Mesothelial cell of epicardium (in vitro differentiated cells): ENCODE measurements at regions not wholly inside any gene's neighbourhood (a gene's known extent, or its start where the extent isn't known, plus 50 kb on each side); places are given as distances from the start of the nearest gene placed in this dataset.

Source experiments
- DNase-seq, 2 experiments: peaks; one replicate each; pipeline ENCODE4 v3.0.0; 2021; ENCODE audit warnings: low spot score in 2 of 2; ENCODE audit not compliant: unreplicated experiment in 2 of 2
- H3K27ac Mint-ChIP-seq: 2 replicates; pipeline ENCODE4 v1.8.0; 2021; ENCODE audit warnings: mixed read lengths
- H3K27me3 Mint-ChIP-seq: 2 replicates; pipeline ENCODE4 v1.8.0; 2021; ENCODE audit warnings: low read depth, mixed read lengths
- H3K36me3 Mint-ChIP-seq: 2 replicates; pipeline ENCODE4 v1.8.0; 2021; ENCODE audit warnings: mixed read lengths
- H3K4me1 Mint-ChIP-seq: 2 replicates; pipeline ENCODE4 v1.8.0; 2021; ENCODE audit warnings: mixed read lengths
- H3K4me3 Mint-ChIP-seq: 2 replicates; pipeline ENCODE4 v1.8.0; 2021; ENCODE audit warnings: mild to moderate bottlenecking, moderate library complexity, mixed read lengths
- H3K9me3 Mint-ChIP-seq: 2 replicates; pipeline ENCODE4 v1.8.0; 2021; ENCODE audit warnings: mixed read lengths
- TF ChIP-seq, protein P1 (sequence below): fragments of 200-600 bp; sonication (generic); IDR thresholded peaks from one replicate; pipeline ENCODE4 v1.5.0; 2021; ENCODE audit warnings: antibody characterized with exemption; ENCODE audit not compliant: unreplicated experiment

DNA sequence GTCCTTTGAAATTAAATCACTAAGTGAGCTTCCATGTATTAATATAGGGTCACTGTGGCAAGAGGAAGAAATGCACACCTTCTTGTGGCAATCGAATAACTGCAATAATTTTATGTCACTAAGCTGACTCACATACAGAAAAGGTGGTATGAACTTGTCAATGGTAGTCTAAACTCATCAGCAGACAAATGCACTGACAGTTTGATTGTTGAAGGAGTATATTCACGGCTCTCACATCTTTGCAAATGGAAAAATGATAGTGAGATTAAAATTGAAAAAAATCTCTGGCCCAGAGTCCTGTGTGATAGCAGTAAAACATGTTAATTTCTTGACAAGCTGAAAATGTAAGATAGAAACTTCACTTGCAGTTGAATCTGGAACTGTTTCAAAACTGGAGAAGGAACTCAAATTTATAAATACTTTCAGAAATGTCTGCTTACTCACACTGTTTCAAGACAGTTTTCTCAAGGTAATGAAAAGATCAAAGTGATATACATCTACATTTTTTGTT lies 215.8 kb upstream of the CADM2 start:
- H3K9me3 Mint-ChIP-seq, result no peaks in the 10 kb centered on the region
- DNase-seq, result no peak
- TF ChIP-seq, protein P1, sequence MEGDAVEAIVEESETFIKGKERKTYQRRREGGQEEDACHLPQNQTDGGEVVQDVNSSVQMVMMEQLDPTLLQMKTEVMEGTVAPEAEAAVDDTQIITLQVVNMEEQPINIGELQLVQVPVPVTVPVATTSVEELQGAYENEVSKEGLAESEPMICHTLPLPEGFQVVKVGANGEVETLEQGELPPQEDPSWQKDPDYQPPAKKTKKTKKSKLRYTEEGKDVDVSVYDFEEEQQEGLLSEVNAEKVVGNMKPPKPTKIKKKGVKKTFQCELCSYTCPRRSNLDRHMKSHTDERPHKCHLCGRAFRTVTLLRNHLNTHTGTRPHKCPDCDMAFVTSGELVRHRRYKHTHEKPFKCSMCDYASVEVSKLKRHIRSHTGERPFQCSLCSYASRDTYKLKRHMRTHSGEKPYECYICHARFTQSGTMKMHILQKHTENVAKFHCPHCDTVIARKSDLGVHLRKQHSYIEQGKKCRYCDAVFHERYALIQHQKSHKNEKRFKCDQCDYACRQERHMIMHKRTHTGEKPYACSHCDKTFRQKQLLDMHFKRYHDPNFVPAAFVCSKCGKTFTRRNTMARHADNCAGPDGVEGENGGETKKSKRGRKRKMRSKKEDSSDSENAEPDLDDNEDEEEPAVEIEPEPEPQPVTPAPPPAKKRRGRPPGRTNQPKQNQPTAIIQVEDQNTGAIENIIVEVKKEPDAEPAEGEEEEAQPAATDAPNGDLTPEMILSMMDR, result no peak
- no peak overlapping the region for H3K4me3 Mint-ChIP-seq
- H3K36me3 Mint-ChIP-seq, result no peaks in the 10 kb centered on the region
- no peaks in the 10 kb centered on the region for H3K4me1 Mint-ChIP-seq
- peaks cover 2% of the 10 kb centered on the region for H3K27me3 Mint-ChIP-seq
- no peak overlapping the region for H3K27ac Mint-ChIP-seq

DNA sequence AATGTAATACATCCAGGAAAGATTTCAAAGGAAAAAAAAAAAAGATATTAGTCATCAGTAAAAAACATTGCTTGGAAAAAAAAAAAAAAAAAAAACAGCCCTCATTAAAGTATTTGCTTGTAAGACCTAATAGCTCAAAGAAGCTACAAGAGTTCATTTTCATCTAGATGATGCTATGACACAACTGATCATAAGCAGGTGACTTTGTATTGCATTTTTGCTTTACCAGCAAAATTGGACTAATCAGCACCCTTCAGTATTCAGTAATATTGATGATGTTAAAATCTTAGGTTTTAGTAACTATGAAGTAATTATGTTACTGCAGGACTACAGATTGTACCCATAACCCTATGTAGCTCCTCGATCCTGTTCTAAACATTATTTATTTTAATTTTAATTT lies 214.7 kb upstream of the CADM2 start:
- peaks cover 2% of the 10 kb centered on the region for H3K27me3 Mint-ChIP-seq
- no peaks in the 10 kb centered on the region for H3K36me3 Mint-ChIP-seq
- no peaks in the 10 kb centered on the region for H3K4me1 Mint-ChIP-seq
- TF ChIP-seq, protein P1, result no peak
- no peak overlapping the region for H3K4me3 Mint-ChIP-seq
- no peak overlapping the region for H3K27ac Mint-ChIP-seq
- DNase-seq, result no peak
- H3K9me3 Mint-ChIP-seq, result no peaks in the 10 kb centered on the region

DNA sequence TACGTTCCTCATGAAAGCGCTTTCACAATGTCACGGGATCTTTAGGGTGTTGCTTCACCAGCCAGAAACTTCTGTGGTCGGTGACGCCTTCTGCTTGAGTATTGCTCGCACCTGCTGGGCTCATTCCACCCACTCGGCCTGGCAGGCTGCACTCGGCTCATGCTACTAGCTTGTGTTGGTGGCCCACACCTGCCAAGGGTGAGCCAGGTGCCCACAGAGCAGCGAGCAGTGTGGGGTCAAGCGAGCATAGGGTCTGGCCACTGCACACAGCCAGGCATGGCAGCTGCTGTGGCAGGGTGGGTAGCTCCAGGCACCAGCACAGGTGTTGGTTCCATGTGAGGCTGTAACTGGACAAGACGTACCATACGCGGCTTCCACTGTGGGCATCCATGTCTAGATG lies 202.9 kb upstream of the CADM2 start:
- peaks cover 11% of the 10 kb centered on the region for H3K9me3 Mint-ChIP-seq

DNA sequence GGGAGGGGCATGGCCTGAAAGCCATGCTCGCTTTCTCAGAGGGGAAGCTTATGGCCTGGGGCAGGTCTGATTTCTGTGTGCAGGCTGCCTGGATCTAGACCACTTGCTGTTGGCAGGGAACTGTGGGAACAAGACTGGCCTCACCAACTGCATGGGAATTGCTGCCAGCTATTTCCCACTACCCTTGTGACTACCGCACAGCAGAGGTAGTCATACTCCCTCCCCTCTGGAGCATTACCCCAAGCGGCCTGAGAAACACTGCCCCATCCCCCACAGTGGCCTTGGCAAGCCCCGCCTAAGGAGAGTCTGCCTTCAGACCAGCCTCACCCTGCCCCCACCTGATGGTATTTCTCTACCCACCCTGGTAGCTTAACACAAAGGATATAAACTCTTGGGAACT lies 199.4 kb upstream of the CADM2 start:
- H3K27me3 Mint-ChIP-seq, result no peaks in the 10 kb centered on the region
- H3K4me1 Mint-ChIP-seq, result no peaks in the 10 kb centered on the region
- TF ChIP-seq, protein P1, result no peak
- H3K9me3 Mint-ChIP-seq, result peaks cover 14% of the 10 kb centered on the region
- no peak for DNase-seq
- no peak overlapping the region for H3K4me3 Mint-ChIP-seq
- no peaks in the 10 kb centered on the region for H3K36me3 Mint-ChIP-seq
- H3K27ac Mint-ChIP-seq, result no peak overlapping the region

More for the DNA sequence above, 202.9 kb upstream of the CADM2 start:
- TF ChIP-seq, protein P1, result no peak
- H3K4me3 Mint-ChIP-seq, result no peak overlapping the region
- H3K27ac Mint-ChIP-seq, result no peak overlapping the region
- H3K27me3 Mint-ChIP-seq, result no peaks in the 10 kb centered on the region
- no peak for DNase-seq
- no peaks in the 10 kb centered on the region for H3K4me1 Mint-ChIP-seq
- H3K36me3 Mint-ChIP-seq, result no peaks in the 10 kb centered on the region

DNA sequence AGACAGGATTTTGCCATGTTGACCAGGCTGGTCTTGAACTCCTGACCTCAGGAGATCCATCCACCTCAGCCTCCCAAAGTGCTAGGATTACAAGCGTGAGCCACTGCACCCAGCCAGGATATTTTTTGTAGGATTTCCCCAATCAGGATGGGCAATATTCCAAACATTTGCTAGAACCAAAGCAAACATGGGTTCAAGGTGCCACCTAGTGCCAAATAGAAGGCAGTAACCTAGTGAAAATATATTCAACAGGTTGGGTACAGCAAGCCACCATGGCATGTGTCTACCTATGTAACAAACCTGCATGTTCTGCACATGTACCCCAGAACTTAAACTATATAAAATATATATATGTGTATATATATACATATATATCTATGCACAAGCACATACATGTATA lies 185.9 kb upstream of the CADM2 start:
- TF ChIP-seq, protein P1, result no peak
- H3K27ac Mint-ChIP-seq, result no peak overlapping the region
- no peak for DNase-seq
- no peak overlapping the region for H3K4me3 Mint-ChIP-seq
- peaks cover 41% of the 10 kb centered on the region for H3K9me3 Mint-ChIP-seq
- H3K4me1 Mint-ChIP-seq, result no peaks in the 10 kb centered on the region
- no peaks in the 10 kb centered on the region for H3K27me3 Mint-ChIP-seq
- H3K36me3 Mint-ChIP-seq, result no peaks in the 10 kb centered on the region

DNA sequence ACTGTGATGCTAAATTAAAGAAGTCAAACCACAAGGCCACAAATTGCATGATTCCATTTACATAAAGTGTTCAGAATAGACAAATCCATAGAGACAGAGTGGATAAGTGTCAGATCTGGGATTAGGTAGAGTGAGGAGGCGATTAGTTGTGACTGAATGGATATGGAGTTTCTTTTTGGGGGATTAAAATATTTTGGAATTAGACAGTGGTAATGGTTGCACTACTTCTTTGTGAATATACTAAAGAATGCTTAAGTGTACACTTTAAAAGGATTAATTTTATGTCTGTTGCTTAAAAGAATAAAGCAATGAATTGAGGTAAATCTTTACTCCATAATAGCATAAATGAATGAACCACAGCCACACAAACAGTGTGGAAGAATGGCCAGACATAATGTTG lies 175.5 kb upstream of the CADM2 start:
- Mint-ChIP-seq H3K4me3 (no peak overlapping the region), H3K36me3 (no peaks in the 10 kb centered on the region), H3K4me1 (no peaks in the 10 kb centered on the region), H3K27me3 (no peaks in the 10 kb centered on the region), H3K27ac (no peak overlapping the region), H3K9me3 (peaks cover 6% of the 10 kb centered on the region)
- TF ChIP-seq, protein P1, result no peak
- no peak for DNase-seq
